GM19328 (cell line): ENCODE measurements at regions not wholly inside any gene's neighbourhood (a gene's known extent, or its start where the extent isn't known, plus 50 kb on each side); places are given as distances from the start of the nearest gene placed in this dataset.
"Not testable (repeated sequence)": the region's sequence is repeated elsewhere in the genome, so short reads cannot be mapped to it uniquely, and the experiment has no call there.

ENCODE experiments used
- ATAC-seq: cut with Tn5 transposase; IDR thresholded peaks from one replicate; pipeline ENCODE4 v1.9.1; 2021; ENCODE audit warnings: mild to moderate bottlenecking, moderate library complexity; ENCODE audit not compliant: unreplicated experiment

DNA sequence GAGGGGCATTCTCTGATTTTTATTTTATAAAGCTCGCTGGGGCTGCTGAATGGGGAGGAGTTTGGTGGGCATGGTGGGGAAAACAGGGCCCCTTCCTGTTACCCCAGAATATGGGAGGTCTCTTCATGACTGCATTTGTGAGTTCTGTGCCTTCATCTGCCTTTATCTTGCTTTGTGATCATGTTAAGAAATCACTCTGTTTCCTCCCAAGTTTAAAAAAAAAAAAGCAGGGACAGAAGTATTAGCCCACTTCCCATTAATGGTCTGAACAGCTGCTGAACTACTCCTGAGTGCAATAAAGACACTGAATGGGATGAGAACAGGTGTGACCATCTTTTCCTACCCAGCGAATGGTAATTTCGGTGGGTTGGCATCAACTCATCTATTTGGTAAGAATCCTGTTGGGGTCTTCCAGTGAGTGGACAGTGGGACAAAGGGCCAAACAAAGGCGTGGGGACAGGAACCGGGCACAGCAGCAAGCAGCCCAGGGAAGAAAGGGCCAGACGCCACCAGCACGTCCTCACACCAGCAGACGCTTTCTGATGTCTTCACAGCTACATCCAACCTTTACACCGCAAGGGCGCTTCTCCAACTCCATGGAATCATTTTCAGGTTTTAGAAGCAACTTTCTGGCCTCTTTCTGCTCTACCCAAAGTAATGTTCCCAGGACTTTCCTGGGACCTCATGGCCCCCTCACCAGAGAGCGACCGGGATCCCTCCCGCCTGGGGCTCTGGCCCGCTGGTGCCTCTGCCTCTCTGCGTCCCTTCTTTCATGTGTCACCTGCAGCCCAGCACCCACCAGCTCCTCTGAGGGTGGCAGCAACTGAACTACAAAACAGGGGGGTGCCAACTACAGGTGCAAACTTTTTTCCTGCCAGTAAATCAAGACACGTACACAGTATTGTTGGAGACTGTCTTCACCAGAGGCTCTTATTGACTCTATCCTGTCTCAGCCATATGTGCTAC lies 160.2 kb downstream of the ADSS2 start:
- ATAC-seq: no peak

DNA sequence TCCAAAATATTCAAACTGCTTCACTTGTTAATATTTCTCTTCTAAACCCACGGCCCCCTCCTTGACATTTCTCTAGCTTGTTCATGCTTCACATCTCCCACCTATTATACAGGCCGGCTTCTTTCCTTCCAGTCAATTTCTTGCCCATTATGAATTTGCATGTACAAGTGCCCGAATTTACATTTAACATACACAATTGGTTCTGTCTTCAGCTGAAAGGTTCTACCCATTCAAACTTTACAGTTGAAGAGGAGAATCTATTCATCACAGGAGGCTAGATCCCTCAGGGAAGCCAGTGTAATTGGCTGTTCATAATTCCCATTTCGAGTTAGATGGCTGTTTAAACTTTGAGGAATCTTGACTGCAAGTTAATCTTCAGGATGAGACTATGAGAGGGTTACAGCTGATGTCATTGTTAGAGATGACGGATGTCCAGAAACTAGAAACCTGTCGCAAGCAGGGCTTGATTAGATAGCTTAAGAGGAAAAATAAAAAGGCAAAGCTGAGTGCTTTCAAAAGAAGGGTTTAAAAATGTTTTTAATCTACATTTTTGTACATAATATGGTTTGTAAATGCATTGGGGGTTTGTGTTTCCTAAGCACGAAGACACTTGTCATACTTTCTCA lies 157.0 kb downstream of the ADSS2 start:
- no peak for ATAC-seq

DNA sequence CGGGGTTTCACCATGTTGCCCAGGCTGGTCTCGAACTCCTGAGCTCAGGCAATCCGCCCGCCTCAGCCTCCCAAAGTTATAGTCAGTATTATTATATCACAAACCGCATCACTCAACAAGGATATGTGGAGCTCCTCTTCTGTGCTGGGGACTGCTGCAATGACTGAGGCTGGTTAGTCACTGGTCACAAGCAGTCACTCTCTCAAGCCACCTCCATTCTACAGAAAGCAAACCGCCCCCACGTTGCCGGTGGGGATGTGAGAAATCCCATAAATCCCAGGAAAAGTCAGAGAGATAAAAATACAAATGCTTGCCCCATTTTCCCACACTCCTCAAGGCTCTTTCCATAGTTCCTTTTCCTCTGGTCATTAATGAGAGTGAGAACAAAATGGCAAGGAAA lies 155.7 kb downstream of the ADSS2 start:
- no peak for ATAC-seq

DNA sequence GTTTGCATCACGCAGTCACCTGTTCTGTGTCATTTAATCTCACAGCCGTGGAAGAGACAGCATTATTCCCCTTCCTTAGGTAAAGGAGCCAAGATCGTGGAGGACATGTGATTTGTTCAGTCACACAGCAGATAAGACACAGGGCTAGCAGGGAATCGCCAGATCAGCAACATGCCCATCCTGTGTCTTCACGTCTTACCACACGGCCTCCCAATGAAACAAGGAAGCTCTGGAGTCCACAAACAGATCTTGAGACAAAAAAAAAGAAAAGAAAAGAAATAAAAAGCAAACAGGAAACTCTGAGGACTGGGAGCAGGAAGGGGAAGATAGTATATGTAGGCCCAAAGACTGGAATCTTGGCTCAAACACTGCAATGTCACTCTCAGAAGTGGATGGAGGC lies 155.3 kb downstream of the ADSS2 start:
- ATAC-seq: no peak

DNA sequence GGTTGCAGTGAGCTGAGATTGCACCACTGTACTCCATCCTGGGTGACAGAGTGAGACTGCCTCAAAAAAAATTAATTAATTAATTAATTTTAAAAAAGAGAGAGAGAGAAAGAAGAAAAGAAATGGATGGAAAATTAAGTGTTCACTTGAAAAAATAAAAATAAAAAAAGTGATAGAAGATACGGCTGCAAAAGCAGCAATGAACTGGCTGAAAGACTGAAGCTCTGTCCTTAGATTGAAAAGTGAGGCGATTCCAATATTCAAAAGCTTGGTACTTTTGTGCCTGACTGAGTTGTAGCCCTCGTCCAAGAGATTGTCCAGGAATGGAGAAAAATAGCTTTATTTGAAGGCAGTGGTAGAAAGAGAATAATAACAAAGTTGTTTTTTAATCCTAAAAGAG lies 154.6 kb downstream of the ADSS2 start:
- no peak for ATAC-seq

DNA sequence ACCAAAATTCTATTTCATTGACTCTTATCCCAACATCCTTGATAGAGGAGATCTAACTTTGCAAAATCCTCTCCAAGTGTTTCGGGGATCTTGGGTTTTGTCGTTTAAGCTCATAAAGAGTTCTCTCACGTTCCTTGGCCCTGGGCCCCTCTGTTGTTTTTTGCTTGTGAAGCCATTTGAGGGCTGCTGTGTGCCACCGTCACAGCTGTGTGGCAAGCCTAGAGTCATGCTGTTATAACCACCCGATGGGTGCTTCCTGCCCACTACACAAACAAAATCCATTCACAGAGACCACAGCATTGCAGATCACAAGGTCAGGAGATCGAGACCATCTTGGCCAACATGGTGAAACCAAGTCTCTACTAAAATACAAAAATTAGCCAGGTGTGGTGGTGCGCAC lies 154.1 kb downstream of the ADSS2 start:
- no peak for ATAC-seq

DNA sequence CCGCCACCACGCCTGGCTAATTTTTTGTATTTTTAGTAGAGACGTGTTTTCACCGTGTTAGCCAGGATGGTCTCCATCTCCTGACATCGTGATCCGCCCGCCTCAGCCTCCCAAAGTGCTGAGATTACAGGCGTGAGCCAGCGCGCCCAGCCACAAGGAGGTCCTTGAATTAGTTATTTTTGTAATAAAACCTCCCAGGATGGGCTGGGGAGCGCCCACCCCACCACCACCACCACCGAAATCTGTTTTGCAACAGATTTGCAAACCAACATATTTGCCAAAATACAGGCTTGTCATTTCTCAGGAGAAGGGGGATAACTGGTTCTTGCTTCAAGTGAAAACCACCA lies 151.7 kb downstream of the ADSS2 start:
- ATAC-seq: not testable (repeated sequence)

DNA sequence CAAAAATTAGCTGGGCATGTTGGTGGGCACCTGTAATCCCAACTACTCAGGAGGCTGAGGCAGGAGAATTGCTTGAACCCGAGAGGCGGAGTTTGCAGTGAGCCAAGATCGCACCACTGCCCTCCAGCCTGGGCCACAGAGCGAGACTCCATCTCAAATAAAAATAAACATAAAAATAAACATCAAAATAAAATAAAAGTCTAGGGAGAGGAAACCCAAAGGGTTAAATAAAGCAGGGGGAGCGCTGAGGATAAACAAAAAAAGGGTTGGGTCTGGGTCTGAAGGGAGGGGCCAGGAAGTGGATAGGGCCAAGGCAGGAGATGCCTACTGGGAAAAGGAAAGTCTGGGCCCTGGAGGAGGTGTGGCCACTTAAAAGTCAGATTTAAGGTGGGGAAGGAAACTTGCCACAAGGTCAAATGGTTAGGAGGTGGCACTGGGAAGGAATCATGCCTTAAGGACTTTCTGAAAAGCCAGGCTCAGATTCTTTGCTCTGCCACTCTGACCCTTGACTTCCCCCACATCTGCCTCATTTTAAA lies 150.0 kb downstream of the ADSS2 start:
- ATAC-seq: no peak

DNA sequence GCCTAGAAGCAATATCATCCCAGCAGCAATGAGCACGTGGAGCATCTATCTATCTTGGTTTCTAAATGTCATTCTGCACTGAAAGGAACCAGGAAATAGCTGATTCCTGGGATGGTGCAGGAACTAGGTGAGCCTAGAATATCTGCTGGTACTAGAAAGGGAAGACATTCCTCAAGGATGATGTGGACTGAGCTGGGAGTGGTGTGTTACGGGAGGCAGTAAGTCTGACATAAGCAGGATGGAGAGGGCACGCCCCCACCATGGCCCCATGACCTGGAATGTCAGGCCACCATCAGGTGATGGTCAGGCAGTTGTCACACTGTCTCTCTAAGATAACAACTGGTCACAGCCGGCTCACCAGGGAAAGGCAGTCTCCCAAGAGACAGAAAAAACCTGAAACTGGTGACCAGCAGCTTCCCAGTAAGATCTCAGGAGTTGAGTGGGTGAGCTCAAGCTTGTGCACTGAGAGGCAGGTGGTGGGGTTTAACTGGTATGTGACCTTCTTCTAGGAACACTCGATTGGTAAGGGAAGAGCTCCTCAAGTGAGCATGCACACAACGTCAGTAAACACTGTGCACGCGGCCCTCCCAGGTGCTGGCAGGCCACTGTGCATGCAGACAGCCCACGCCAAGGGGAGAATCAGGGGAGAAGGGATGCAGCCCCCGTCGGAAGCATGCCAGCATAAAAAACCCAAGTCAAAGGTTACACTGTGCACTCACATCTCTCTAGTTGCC lies 148.7 kb downstream of the ADSS2 start:
- ATAC-seq: no peak

DNA sequence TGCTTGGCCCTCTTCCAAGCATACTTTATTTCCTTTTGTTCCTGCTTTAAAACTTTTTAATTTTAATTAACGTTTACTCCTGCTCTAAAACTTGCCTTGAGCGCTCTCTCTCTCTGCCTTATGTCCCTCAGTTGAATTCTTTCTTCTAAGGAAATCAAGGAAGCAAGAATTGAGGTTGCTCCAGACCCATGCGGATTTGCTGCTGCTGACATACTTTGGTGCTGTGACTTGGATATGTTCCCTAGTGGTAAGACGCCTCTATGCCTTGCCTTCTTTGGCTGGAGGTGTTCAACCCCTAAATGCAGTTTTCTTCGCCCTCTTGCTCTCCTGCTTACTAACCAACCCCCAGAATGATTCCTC lies 148.1 kb downstream of the ADSS2 start:
- ATAC-seq: no peak

DNA sequence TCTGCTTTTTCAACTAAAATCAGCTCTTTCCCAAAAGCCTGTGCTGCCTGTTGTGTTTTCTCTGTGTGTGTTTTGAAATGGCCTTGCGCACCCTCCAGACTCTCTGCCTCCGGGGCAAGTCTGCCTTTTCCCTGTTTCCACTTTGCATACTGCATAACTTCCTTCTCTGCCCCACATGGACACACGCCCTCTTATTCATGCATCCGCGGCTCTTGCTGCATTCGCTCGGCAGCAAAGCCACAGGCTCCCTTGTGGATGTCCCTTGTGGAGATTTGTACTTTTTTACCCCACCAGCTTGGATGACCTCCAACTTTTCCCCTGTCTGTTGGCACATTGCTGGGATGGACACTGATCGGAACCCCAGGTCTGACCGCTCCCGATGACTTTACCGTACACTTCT lies 147.6 kb downstream of the ADSS2 start:
- ATAC-seq: no peak

DNA sequence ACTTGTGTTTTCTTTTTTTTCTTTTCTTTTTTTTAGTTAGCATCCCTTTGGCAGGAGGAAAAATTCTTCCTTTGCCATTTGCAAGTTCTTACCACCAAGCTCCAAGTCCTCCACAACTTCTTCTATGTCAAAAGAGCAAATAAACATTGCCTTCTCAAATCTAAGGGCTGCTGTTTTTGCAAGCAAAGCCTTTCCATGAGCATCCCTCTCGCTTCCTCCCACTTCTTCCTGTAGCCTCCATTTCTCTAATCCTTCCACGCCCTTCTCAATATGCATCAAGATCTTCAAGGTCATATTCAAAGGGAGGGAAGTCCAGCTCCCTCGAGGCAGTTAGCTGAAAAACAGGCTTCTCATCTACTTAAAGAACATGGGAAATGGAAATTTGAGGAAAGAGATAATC lies 147.1 kb downstream of the ADSS2 start:
- ATAC-seq: no peak

DNA sequence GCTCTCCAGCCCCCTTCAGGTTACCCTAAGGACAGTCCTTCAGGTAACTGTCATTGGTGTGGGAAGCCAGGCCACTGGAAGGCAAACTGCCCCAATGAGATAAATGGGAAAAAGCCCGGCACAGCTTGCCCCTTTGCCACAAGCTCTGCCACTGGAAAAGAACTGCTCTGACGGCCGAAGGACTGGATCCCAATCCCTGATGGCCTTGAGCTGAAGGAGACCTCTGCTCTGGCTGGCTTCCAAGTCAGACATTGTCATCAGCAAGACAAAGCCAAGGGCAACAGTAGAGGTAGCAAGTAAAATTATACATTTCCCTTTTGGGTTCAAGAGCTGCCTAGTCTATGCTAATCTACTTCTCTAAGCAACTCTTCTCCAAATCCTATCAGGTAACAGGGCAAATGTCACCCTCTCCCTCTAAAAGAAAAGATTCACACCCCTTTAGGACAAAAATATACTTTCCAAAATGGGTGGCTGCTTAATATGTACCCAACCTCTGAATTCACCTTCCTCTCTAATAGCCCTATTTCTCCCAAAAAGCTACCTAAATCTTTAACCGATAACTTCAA lies 145.8 kb downstream of the ADSS2 start:
- ATAC-seq: no peak

DNA sequence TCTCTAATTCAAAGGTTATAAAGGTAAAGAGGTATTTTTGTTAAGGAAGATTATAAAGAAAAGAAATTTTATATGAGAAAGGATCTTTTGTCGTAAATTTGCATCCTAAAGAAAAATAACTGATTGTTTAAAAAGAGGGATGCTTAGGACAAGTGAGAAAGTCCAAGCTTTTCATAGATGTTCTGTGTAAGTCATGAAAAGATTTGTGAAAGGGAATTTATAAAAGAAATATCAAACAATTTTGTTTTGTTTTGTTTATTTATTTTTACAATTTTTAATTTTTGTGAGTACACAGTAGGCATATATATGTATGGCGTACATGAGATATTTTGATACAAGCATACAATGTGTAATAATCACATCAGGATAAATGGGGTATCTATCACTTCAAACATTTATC lies 145.2 kb downstream of the ADSS2 start:
- no peak for ATAC-seq

DNA sequence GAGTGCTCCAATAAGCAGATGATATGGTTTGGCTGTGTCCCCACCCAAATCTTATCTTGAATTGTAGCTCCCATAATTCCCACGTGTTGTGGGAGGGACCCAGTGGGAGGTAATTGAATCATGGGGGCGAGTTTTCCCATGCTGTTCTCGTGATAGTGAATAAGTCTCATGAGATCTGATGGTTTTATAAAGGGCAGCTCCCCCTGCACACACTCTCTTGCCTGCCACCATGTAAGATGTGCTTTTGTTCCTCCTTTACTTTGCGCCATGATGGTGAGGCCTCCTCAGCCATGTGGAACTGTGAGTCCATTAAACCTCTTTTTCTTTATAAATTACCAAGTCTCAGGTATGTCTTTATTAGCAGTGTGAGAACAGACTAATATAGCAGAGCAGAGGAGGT lies 142.5 kb downstream of the ADSS2 start:
- ATAC-seq: not testable (repeated sequence)

DNA sequence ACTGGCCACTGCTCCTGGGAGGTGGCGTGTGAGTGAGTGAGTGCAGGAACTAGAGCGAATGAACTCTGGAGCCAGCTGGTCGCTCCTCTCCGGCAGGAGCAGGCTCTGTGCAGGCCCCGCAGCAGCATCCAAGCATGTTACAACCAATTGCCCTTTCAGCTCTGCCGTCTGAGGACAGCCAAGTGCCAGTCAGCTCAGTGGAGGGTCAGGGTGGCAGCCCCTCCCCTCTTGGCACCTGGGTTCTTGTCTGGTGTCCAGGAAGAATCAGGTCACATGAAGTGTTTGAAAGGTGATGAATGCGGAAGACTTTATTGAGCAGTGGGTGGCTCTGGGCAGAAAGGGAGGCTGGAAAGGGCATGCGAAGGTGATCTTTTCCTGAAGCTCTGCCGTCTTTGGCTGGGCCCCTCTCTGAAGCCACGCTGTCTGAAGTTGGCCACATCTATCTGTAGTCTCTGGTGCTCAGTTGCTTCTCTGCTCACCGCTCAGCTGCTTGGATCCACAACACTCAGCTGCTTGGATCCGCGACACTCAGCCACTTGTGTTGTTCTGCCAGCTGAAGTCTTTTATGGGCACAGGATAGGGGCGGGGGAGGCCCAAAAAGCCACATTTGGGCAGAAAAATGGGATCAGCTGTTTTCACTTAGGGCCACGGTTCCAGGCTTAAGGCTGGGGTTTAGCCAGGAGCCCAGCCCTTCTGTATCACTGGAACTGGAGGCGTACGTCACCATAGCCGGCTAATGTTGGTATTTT lies 139.8 kb downstream of the ADSS2 start:
- ATAC-seq: no peak

DNA sequence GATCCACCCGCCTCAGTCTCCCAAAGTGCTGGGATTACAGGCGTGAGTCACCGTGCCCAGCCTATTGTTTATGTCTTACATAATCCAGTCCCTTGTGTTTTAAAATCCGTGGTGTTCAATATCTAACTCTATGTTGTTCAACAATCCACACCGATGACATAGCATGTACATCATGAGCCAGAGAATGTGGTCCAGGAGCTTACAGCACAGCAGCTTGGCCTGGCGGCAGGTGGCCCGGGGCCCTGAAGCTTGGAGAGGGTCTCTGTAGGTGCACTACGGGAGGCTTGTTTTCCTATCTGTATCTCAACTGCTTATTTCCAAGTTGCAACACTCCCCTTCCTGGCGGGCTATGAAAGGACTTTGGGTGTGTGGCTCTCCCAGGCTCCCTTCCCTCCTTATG lies 138.4 kb downstream of the ADSS2 start:
- no peak for ATAC-seq

DNA sequence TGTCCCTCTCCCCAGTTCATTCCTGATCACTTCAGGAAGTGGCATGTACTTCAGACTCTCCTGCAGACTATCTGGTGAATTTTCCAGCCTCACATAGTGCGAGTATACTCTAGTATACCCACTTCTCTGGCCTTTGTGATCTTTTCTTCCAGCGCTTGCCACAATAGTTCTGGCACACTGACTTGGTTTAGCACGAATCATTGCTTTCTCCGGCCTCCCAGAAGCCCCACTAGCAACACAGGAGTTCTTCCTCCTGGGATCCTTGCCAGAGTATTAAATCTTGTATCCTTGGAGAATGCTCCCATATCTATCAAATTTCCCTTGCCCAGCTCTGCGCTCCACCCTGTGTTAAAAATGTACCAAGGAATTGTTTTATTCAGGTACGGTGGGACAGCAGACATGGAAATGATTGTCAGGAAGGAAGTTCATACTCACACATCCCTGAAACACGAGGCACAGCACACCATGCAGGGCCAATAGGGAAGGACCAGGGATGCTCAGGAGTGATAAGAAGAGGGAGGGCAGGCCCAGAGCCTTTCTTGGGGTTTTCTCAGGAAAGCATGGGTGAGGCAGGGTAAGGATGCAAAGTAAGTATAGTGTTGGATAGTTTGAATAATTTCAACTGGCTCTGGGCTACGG lies 136.7 kb downstream of the ADSS2 start:
- no peak for ATAC-seq

DNA sequence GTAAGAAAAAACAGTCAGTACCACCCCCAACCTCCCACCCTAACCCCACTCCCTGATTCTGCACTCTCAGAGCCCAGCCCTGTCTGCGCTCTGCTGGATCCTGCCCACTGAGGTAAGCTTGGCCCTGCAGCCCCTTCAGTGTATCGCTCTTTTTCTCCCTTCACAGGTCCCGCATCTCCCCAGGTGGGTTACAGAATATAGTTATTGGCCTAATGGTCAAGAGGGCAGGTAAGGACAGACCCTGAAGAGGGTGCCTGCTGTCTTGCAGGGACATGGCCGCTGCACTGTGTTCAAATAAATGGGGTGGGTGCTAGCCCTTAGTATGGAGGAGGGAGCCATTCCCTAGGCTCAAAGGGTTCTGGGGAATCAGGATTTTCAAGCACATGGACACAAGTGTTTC lies 135.7 kb downstream of the ADSS2 start:
- ATAC-seq: no peak

DNA sequence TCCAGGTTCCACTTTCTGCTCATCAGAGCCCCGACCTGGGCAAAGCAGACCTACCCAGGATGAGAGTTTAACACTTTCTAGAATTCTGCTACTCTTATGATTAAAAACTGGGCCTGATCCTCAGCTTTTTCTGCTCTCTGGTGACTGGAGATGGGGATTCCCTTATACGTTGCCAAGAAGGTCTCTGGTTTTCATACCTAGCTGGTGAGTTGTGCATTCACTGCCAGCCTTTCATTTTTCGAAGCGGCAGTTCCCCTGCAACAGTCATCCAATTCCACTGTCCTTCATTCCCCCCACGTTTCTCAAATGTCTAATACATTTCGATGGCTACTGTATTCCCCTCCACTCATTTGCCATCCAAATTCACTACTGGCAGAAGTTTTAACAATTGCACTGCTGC lies 135.3 kb downstream of the ADSS2 start:
- ATAC-seq: no peak
